GM19238 (cell line): ENCODE measurements at regions not wholly inside any gene's neighbourhood (a gene's known extent, or its start where the extent isn't known, plus 50 kb on each side); places are given as distances from the start of the nearest gene placed in this dataset.

Experiments
- DNase-seq: peaks from one replicate; pipeline ENCODE4 v3.0.0; 2011; ENCODE audit warnings: low spot score; ENCODE audit not compliant: insufficient read length

DNA sequence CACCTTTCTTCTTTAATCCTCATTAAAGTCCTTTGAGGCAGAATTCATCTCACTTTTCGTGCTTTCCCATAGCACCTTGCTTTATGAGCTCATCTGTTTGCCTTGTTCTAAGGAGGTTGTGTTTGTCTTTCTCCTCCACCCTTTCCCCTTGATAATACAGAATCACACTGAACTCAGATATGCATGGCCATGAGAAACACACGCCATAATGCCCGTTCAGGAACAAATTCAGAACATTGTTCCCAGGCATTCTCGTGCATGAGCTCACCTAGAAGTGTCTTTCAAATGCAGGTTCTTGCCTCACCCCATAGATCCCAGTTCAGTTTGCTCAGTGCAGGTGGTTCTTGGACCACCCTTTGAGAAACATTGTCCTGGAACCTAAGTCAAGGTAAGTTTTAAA is 71.1 kb downstream of the TMEM114 start:
- DNase-seq = no peak

GRCh38 chr16:8517280-8517679 is 73.0 kb downstream of the TMEM114 start:
- no peak for DNase-seq

GRCh38 chr16:8516471-8516870 is 73.8 kb downstream of the TMEM114 start:
- DNase-seq = no peak

- DNase-seq = no peak
Measured at GRCh38 chr16:8512941-8513624, 77.2 kb downstream of the TMEM114 start.

GRCh38 chr16:8511464-8511863 is 78.8 kb downstream of the TMEM114 start:
- no peak for DNase-seq

GRCh38 chr16:8510160-8510559 is 80.2 kb downstream of the TMEM114 start:
- no peak for DNase-seq

- DNase-seq = no peak
Measured at GRCh38 chr16:8505327-8505991, 84.9 kb downstream of the TMEM114 start.

- DNase-seq = no peak
Measured at GRCh38 chr16:8502446-8502845, 87.9 kb downstream of the TMEM114 start.

- no peak for DNase-seq
Measured at GRCh38 chr16:8500351-8500750, 90.0 kb downstream of the TMEM114 start.

DNA sequence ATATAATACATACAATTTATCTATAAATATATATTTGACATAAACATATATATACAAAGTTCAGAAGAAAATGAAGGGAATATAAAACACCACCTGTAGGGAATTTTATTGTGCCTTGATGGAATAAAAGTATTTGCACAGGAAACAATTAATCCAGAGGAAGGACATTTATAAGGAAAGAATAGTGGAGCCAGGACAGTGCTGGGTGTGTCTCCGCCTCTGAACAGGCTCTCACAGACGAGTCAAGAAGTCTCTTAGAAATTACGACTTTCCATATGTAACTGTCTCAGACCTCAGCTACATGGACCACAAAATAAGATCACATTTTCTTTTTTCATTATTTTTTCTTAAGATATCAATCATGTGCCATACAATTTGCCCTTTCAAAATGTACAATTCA is 93.9 kb downstream of the TMEM114 start:
- no peak for DNase-seq

GRCh38 chr16:8493972-8494371 is 96.3 kb downstream of the TMEM114 start:
- no peak for DNase-seq

DNA sequence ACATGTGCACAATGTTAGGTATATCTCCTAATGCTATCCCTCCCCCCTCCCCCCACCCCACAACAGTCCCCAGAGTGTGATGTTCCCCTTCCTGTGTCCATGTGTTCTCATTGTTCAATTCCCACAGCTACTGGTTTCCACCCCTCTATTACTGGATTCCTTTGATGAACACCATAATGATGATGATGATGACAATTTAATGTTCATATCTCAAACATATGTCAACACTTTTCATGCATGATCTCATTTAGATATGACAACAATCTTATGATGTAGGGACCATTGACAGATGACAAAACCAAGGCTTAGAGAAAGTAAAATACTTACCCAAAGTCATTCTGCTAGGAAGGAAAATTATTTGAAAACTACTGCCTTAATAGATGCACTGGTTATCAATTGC is 97.6 kb downstream of the TMEM114 start:
- no peak for DNase-seq

DNA sequence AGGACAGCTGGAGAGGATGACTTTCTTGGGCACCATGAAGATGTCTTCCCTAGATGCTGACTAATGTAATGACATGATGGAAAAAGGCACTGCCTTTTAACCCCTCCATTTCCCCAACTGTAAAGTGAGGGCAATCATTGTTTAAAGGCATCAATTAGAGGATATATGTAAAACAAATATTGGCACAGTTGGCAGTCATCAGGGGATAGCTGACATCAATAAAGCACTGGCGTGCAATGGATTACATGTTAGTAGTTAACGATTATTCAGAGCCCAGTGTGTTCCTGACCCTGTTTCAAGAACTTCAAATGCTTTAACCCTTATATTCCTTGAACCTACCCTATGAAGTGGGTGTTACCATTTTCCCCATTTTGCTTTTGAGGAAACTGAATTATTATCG is 100.7 kb downstream of the TMEM114 start:
- no peak for DNase-seq

GRCh38 chr16:8486985-8487384 is 103.3 kb downstream of the TMEM114 start:
- DNase-seq = no peak

GRCh38 chr16:8483396-8483795 is 106.9 kb downstream of the TMEM114 start:
- no peak for DNase-seq

GRCh38 chr16:8481810-8482209 is 108.5 kb downstream of the TMEM114 start:
- no peak for DNase-seq

- DNase-seq = no peak
Measured at GRCh38 chr16:8476824-8477223, 113.5 kb downstream of the TMEM114 start.

- DNase-seq = no peak
Measured at GRCh38 chr16:8474587-8474986, 115.7 kb downstream of the TMEM114 start.

DNA sequence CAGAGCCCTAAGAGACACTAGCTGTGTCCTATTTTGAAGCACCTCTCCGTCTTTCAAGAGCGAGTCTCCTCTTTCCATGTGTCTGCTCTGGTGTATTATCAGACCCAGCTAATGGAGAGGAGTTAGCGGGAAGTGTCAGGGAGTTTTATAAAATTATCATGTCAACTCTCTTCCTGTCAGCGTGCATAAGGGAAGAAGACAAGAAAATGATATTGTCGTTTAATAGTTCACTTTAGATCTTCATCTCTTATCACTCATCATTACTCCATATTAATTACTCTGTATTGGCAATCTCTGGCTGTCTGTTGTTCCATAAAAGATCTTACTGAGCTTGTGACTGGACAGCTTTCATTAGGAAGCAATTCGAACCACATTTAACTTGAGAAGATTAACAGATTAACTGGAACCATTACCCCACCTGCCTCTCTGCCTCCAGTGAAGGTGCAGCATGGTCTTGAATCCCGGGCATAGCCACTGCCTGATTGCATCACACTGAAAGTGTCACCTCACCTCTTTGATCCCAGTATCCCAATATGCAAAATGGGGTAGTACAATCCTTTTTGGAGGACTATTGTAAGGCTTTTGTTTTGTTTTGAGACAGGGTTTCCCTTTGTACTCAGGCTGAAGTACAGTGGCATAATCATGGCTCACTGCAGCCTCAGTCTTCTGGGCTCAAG is 121.1 kb downstream of the TMEM114 start:
- no peak for DNase-seq

DNA sequence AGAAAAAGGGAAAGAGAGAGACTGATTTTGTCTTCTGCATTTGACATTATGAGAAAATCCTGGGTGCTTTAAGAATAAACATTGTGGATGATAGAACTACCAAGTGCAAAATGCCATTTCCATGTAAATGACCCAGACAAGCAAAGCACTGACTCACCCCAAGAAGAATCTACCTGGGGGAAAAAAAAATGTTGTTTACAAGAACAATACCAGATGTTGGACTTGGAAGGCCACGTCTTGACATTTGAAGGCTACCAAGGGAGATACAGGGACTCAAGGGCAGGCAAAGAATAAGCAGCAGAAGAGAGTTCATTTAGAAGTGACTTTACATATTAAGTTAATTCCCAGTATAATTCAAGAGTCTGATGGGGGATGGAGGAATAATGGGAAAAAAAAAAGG is 125.3 kb downstream of the TMEM114 start:
- DNase-seq = no peak

- DNase-seq = no peak
Measured at GRCh38 chr16:8459085-8459733, 131.1 kb downstream of the TMEM114 start.

- DNase-seq = no peak
Measured at GRCh38 chr16:8458481-8459046, 131.7 kb downstream of the TMEM114 start.
